ENCODE measurements at regions not wholly inside any gene's neighbourhood (a gene's known extent, or its start where the extent isn't known, plus 50 kb on each side); places are given as distances from the start of the nearest gene placed in this dataset.

DNA sequence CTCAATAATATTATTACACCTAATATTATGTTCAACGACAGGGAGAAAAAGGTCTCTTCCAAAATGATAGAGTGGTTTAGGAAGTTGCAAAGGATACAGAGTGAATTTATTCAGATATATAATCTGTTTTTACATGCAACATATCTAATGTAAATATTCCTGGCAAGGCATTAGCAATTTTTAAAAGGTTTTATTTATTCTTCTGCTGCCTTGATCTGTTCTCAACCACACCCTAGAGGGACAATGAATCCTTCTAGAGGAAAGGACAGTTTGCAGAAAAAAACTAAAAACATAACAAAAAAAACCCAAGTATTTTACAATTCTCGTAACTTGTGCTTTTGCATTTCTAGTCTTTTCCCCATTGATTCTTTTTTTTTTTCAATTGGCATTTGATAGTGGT lies 459.6 kb downstream of the KLF12 start:
- no peak overlapping the region for H3K27ac ChIP-seq
- no peak for DNase-seq (ENCODE audit: low read depth in 1 of 2, low spot score in 1 of 2)
- no peaks in the 10 kb centered on the region for H3K27me3 ChIP-seq
- TF ChIP-seq, protein P1, sequence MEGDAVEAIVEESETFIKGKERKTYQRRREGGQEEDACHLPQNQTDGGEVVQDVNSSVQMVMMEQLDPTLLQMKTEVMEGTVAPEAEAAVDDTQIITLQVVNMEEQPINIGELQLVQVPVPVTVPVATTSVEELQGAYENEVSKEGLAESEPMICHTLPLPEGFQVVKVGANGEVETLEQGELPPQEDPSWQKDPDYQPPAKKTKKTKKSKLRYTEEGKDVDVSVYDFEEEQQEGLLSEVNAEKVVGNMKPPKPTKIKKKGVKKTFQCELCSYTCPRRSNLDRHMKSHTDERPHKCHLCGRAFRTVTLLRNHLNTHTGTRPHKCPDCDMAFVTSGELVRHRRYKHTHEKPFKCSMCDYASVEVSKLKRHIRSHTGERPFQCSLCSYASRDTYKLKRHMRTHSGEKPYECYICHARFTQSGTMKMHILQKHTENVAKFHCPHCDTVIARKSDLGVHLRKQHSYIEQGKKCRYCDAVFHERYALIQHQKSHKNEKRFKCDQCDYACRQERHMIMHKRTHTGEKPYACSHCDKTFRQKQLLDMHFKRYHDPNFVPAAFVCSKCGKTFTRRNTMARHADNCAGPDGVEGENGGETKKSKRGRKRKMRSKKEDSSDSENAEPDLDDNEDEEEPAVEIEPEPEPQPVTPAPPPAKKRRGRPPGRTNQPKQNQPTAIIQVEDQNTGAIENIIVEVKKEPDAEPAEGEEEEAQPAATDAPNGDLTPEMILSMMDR (IDR thresholded peaks at IDR 0.05; ENCODE audit: low read depth, low read length) = no peak
- no peak overlapping the region for H3K4me3 ChIP-seq
- H3K36me3 ChIP-seq = no peaks in the 10 kb centered on the region
- no peaks in the 10 kb centered on the region for H3K4me1 ChIP-seq (ENCODE audit: low read depth)
- H3K9me3 ChIP-seq (ENCODE audit: low read depth) = no peaks in the 10 kb centered on the region

DNA sequence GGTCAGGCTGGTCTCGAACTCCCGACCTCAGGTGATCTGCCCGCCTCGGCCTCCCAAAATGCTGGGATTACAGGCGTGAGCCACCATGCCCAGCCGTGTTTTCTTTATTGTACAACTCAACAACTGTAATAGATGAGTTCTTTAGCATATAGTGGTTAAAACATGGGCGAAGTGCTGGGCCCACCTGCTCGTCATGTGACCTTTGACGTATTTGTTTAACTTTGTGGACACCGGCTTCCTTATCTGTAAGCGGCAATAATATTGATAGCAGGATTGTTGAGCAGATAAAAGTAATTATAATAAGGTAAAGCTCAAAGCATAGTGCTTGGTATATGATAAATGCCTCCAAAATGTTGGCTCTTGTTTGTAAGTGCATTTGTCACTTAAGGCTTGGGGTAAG lies 460.3 kb downstream of the KLF12 start:
- TF ChIP-seq, protein P1 (IDR thresholded peaks at IDR 0.05; ENCODE audit: low read depth, low read length) = no peak
- Histone ChIP-seq H3K9me3 (ENCODE audit: low read depth) (no peaks in the 10 kb centered on the region), H3K27me3 (no peaks in the 10 kb centered on the region), H3K4me3 (no peak overlapping the region), H3K4me1 (ENCODE audit: low read depth) (no peaks in the 10 kb centered on the region), H3K27ac (no peak overlapping the region), H3K36me3 (no peaks in the 10 kb centered on the region)
- no peak for DNase-seq (ENCODE audit: low read depth in 1 of 2, low spot score in 1 of 2)

DNA sequence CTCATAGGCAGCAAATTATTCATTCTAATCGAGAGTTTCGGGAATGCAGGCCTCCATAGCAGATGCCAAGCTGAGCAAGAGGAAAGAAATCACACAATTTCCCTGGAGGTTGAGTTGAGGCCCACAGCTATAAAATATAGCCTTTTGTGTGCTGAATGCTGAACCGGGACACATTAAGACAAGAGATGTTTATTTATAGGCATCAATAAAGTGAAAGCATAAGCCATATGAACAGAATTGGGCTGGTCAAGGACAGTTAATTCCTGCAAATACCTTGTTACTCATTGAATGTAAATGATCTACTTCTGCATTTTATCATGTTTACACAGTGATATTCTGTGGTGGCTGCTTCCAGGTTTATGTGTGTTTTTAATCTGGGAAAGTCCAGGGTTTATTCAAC lies 461.7 kb downstream of the KLF12 start:
- no peak for DNase-seq (ENCODE audit: low read depth in 1 of 2, low spot score in 1 of 2)
- Histone ChIP-seq H3K27me3 (no peaks in the 10 kb centered on the region), H3K4me3 (no peak overlapping the region), H3K27ac (no peak overlapping the region), H3K36me3 (no peaks in the 10 kb centered on the region), H3K4me1 (ENCODE audit: low read depth) (no peaks in the 10 kb centered on the region), H3K9me3 (ENCODE audit: low read depth) (no peaks in the 10 kb centered on the region)
- TF ChIP-seq, protein P1 (IDR thresholded peaks at IDR 0.05; ENCODE audit: low read depth, low read length) = no peak

DNA sequence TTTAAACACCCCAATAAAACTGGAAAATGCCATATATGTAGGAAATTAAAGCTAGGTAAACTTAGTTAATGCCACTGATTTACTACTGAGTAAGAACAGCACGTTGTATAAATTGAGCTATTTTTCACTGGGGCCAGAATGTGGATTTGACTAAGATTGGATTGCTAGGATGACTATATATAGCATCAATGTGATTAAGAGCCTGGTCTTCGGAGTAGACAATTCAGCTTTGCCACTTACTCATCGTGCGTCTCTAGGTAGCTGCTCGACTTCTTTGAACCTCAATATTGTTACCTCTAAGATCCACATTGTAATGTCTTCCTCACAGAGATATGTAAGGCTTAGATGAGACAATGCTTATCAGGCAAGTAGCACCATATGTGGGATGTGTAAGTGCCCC lies 462.5 kb downstream of the KLF12 start:
- Histone ChIP-seq H3K36me3 (no peaks in the 10 kb centered on the region), H3K27me3 (no peaks in the 10 kb centered on the region), H3K4me1 (ENCODE audit: low read depth) (no peaks in the 10 kb centered on the region), H3K4me3 (no peak overlapping the region), H3K27ac (no peak overlapping the region), H3K9me3 (ENCODE audit: low read depth) (no peaks in the 10 kb centered on the region)
- TF ChIP-seq, protein P1 (IDR thresholded peaks at IDR 0.05; ENCODE audit: low read depth, low read length) = no peak
- no peak for DNase-seq (ENCODE audit: low read depth in 1 of 2, low spot score in 1 of 2)

DNA sequence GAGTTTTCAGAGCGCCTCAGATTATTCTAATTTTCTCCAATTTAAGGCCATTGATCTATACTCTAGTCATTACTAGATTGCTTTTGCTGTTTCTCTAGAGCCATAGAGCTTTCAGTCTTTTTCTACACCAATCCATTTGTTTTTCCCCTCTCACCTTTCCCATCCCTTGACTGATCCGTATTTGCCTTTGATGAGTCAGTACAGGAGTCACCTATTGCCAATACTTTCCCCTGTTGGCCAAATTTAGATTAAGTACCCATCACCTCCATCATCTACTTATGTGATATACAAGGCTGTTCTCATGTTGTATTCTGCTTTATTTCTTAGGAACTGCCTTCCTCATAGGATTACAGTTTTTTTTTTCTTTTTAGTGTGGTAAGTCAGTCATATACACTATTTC lies 463.2 kb downstream of the KLF12 start:
- H3K27ac ChIP-seq = no peak overlapping the region
- TF ChIP-seq, protein P1 (IDR thresholded peaks at IDR 0.05; ENCODE audit: low read depth, low read length) = no peak
- H3K36me3 ChIP-seq = no peaks in the 10 kb centered on the region
- H3K4me3 ChIP-seq = no peak overlapping the region
- no peak for DNase-seq (ENCODE audit: low read depth in 1 of 2, low spot score in 1 of 2)
- no peaks in the 10 kb centered on the region for H3K27me3 ChIP-seq
- H3K4me1 ChIP-seq (ENCODE audit: low read depth) = no peaks in the 10 kb centered on the region
- H3K9me3 ChIP-seq (ENCODE audit: low read depth) = no peaks in the 10 kb centered on the region

DNA sequence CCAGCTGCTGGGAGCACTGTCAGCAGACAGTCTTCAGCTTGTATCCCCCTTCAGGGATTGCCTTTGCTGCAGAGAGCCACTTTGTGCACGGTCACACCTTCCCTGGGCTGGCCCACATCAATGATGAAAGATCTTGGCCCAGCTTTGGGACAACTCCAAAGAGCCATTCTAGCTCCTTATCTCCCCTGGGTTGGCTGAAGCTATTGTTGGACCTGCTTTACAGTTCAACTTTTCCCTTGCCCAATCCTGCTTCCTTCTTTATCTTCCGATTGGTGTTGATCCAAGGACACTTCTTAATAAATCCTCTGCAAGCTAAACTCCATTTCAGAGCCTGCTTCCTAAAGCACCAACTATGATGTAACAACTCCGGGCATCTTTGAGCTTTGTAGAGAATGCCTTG lies 466.4 kb downstream of the KLF12 start:
- Histone ChIP-seq H3K4me1 (ENCODE audit: low read depth) (no peaks in the 10 kb centered on the region), H3K27me3 (no peaks in the 10 kb centered on the region), H3K27ac (no peak overlapping the region), H3K4me3 (no peak overlapping the region), H3K9me3 (ENCODE audit: low read depth) (no peaks in the 10 kb centered on the region), H3K36me3 (no peaks in the 10 kb centered on the region)
- peak in 1 of 2 donors; percentile 57 for DNase-seq (ENCODE audit: low read depth in 1 of 2, low spot score in 1 of 2)
- TF ChIP-seq, protein P1 (IDR thresholded peaks at IDR 0.05; ENCODE audit: low read depth, low read length) = no peak

Data from cardiac muscle cell (in vitro differentiated cells and primary cell).